NCI-H446 (cell line): ENCODE measurements at regions not wholly inside any gene's neighbourhood (a gene's known extent, or its start where the extent isn't known, plus 50 kb on each side); places are given as distances from the start of the nearest gene placed in this dataset.

Experiments used
- DNase-seq, 2 experiments: peaks; one replicate each; lab custom pipeline; 2025; lab: John Stamatoyannopoulos, UW

GRCh38 chr10:9645404-9645803 is 1372.3 kb upstream of the CELF2 start:
- no peak for DNase-seq

- no peak for DNase-seq
Measured at GRCh38 chr10:9645928-9646600, 1371.6 kb upstream of the CELF2 start.

GRCh38 chr10:9654261-9654660 is 1363.4 kb upstream of the CELF2 start:
- no peak for DNase-seq

GRCh38 chr10:9656386-9656785 is 1361.3 kb upstream of the CELF2 start:
- no peak for DNase-seq

- no peak for DNase-seq
Measured at GRCh38 chr10:9656996-9657395, 1360.7 kb upstream of the CELF2 start.

- no peak for DNase-seq
Measured at GRCh38 chr10:9657530-9657929, 1360.1 kb upstream of the CELF2 start.

- no peak for DNase-seq
Measured at GRCh38 chr10:9668411-9668810, 1349.3 kb upstream of the CELF2 start.

GRCh38 chr10:9670911-9671310 is 1346.8 kb upstream of the CELF2 start:
- no peak for DNase-seq

- DNase-seq = no peak
Measured at GRCh38 chr10:9681655-9682054, 1336.0 kb upstream of the CELF2 start.

GRCh38 chr10:9682802-9683201 is 1334.9 kb upstream of the CELF2 start:
- no peak for DNase-seq

GRCh38 chr10:9684186-9684585 is 1333.5 kb upstream of the CELF2 start:
- no peak for DNase-seq

GRCh38 chr10:9685596-9685995 is 1332.1 kb upstream of the CELF2 start:
- DNase-seq = no peak

- no peak for DNase-seq
Measured at GRCh38 chr10:9688711-9689110, 1329.0 kb upstream of the CELF2 start.

- no peak for DNase-seq
Measured at GRCh38 chr10:9707216-9707615, 1310.5 kb upstream of the CELF2 start.

- no peak for DNase-seq
Measured at GRCh38 chr10:9709849-9710248, 1307.8 kb upstream of the CELF2 start.

GRCh38 chr10:9712393-9712792 is 1305.3 kb upstream of the CELF2 start:
- DNase-seq = no peak

GRCh38 chr10:9719246-9719645 is 1298.4 kb upstream of the CELF2 start:
- no peak for DNase-seq

GRCh38 chr10:9733766-9734165 is 1283.9 kb upstream of the CELF2 start:
- no peak for DNase-seq

GRCh38 chr10:9734218-9734617 is 1283.5 kb upstream of the CELF2 start:
- no peak for DNase-seq

- DNase-seq = no peak
Measured at GRCh38 chr10:9735731-9736130, 1281.9 kb upstream of the CELF2 start.

GRCh38 chr10:9743639-9744038 is 1274.0 kb upstream of the CELF2 start:
- no peak for DNase-seq

GRCh38 chr10:9745158-9745557 is 1272.5 kb upstream of the CELF2 start:
- DNase-seq = no peak

GRCh38 chr10:9757176-9757575 is 1260.5 kb upstream of the CELF2 start:
- no peak for DNase-seq

GRCh38 chr10:9759596-9759995 is 1258.1 kb upstream of the CELF2 start:
- DNase-seq = no peak
